ENCODE measurements at regions not wholly inside any gene's neighbourhood (a gene's known extent, or its start where the extent isn't known, plus 50 kb on each side); places are given as distances from the start of the nearest gene placed in this dataset.
A peak's percentile ranks its signal among the peaks of the same experiment; 100 is the strongest.

- ATAC-seq (no peak), DNase-seq (no peak)
- intact Hi-C loops (cut with DNase I, micrococcal nuclease): no loop called here
Observed at GRCh38 chr12:116421785-116422538, 137.2 kb upstream of the MAP1LC3B2 start.

GRCh38 chr12:116423094-116423493 lies 136.1 kb upstream of the MAP1LC3B2 start:
- intact Hi-C loops (cut with DNase I, micrococcal nuclease): no loop called here
- no peak for ATAC-seq
- no peak for DNase-seq

- DNase-seq: no peak
- intact Hi-C loops (cut with DNase I, micrococcal nuclease): no loop called here
- no peak for ATAC-seq
Observed at GRCh38 chr12:116425256-116426193, 133.7 kb upstream of the MAP1LC3B2 start.

GRCh38 chr12:116426391-116427136 lies 132.6 kb upstream of the MAP1LC3B2 start:
- intact Hi-C loops (cut with DNase I, micrococcal nuclease): no loop called here
- DNase-seq: no peak
- ATAC-seq: no peak

GRCh38 chr12:116427200-116427930 lies 131.8 kb upstream of the MAP1LC3B2 start:
- no peak for ATAC-seq
- intact Hi-C loops (cut with DNase I, micrococcal nuclease): no loop called here
- no peak for DNase-seq

- DNase-seq (no peak), ATAC-seq (no peak)
- intact Hi-C loops (cut with DNase I, micrococcal nuclease): no loop called here
Observed at GRCh38 chr12:116429826-116430360, 129.3 kb upstream of the MAP1LC3B2 start.

GRCh38 chr12:116430911-116431565 lies 128.1 kb upstream of the MAP1LC3B2 start:
- ATAC-seq (no peak), DNase-seq (no peak)
- intact Hi-C loops (cut with DNase I, micrococcal nuclease): no loop called here

GRCh38 chr12:116431677-116432300 lies 127.4 kb upstream of the MAP1LC3B2 start:
- ATAC-seq (no peak), DNase-seq (no peak)
- intact Hi-C loops (cut with DNase I, micrococcal nuclease): no loop called here

GRCh38 chr12:116432314-116432750 lies 126.8 kb upstream of the MAP1LC3B2 start:
- ATAC-seq: no peak
- DNase-seq: peak in 1 of 2 donors; percentile 46
- intact Hi-C loops (cut with DNase I, micrococcal nuclease): no loop called here

GRCh38 chr12:116433249-116433648 lies 125.9 kb upstream of the MAP1LC3B2 start:
- DNase-seq (no peak), ATAC-seq (no peak)
- intact Hi-C loops (cut with DNase I, micrococcal nuclease): no loop called here

GRCh38 chr12:116434155-116435011 lies 124.8 kb upstream of the MAP1LC3B2 start:
- peak; percentile 69 for ATAC-seq
- peak; percentile 67 to 87 for DNase-seq
- intact Hi-C loops (cut with DNase I, micrococcal nuclease): no loop called here

- ATAC-seq: peak; percentile 4
- no peak for DNase-seq
- intact Hi-C loops (cut with DNase I, micrococcal nuclease): no loop called here
Observed at GRCh38 chr12:116435984-116436383, 123.2 kb upstream of the MAP1LC3B2 start.

GRCh38 chr12:116436561-116437249 lies 122.5 kb upstream of the MAP1LC3B2 start:
- intact Hi-C loops (cut with DNase I, micrococcal nuclease): no loop called here
- DNase-seq (peak; percentile 56 to 62), ATAC-seq (peak; percentile 94)

- intact Hi-C loops (cut with DNase I, micrococcal nuclease): no loop called here
- DNase-seq (no peak), ATAC-seq (no peak)
Observed at GRCh38 chr12:116441292-116441691, 117.9 kb upstream of the MAP1LC3B2 start.

- intact Hi-C loops (cut with DNase I, micrococcal nuclease): no loop called here
- DNase-seq: no peak
- ATAC-seq: no peak
Observed at GRCh38 chr12:116442304-116442703, 116.9 kb upstream of the MAP1LC3B2 start.

- ATAC-seq: no peak
- no peak for DNase-seq
- intact Hi-C loops (cut with DNase I, micrococcal nuclease): no loop called here
Observed at GRCh38 chr12:116442946-116443345, 116.2 kb upstream of the MAP1LC3B2 start.

Measured in left colon (tissue), 2 donors.